ENCODE measurements at regions not wholly inside any gene's neighbourhood (a gene's known extent, or its start where the extent isn't known, plus 50 kb on each side); places are given as distances from the start of the nearest gene placed in this dataset.

DNA sequence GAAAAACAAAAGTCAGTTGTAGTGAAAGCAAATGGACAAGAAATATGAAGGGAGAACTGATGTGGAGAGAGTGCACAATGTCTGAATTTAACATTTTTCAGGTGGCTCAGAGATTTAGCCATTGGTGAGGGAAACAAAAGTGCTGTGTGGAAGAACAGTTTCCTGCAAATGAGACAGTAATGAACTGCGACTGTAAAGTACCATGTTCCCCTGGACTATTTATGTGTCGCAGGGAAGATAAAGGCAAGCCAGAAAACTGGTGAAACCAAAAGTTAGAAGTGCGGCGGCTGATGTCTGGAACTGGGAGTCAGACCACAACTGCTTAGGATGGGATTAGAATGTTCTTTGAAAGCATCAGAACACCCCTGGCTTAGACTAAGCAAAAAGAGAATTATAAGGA is 905.1 kb upstream of the MAN1A1 start (continued):
- TF ChIP-seq CHD7 (IDR thresholded peaks at IDR 0.05; ENCODE audit: insufficient replicate concordance, low read length): no peak
- TF ChIP-seq CREB1 (IDR thresholded peaks at IDR 0.05): no peak
